ENCODE measurements at regions not wholly inside any gene's neighbourhood (a gene's known extent, or its start where the extent isn't known, plus 50 kb on each side); places are given as distances from the start of the nearest gene placed in this dataset.
"Not testable (repeated sequence)": the region's sequence is repeated elsewhere in the genome, so short reads cannot be mapped to it uniquely, and the experiment has no call there.

DNA sequence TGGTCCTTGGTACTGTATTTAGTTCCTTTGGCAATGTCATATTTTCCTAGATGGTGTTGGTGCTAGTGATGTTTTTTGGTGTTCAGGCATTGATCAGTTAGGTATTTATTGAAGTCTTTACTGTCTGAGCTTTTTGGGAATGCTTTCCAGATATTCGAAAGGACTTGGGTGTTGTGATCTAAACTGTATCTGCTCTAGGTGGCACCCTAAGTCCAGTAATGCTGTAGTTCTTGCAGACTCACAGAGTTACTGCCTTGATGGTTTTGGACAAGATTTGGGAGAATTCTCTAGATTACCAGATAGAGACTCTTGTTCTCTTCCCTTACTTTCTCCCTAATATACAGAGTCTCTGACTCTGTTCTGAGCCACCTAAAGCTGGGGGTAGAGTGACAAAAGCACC, 513.6 kb upstream of the PITX2 start:
- DNase-seq: no peak

DNA sequence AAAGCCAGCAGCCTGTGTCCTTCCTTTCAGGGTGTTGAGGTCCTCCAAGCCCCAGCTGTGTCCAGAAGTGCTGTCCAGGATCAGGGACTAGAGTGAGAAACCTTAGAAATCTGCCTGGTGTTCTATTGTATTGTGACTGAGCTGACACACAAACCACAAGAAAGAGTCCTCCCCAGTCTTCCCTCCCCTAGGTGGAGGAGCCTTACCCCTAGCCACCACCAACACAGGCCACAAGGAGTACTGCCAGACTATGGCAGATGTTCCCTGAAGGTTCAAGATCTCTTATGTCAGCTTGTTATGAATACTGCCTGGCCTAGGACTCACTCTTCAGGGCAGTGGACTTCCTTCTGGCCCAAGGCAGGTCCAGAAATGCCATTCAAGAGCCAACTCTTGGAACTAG, 514.1 kb upstream of the PITX2 start:
- DNase-seq: no peak

DNA sequence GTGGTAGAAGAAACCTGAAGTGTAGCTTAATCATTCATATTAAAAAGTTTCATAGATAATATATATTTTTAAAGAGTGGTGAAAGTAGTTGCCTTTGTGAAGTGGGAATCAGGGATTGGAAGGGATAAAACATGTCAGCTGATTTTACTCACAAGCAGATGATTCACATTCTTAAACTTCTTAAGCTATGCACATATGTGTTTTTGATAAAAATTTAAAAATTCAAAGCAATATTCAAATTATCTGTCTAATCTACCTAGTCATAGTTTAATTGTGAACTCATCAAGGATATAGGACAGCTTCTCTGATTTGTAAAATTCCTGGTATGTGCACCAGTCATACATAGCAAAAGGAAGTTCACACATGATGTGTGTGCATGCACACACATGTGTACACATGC, 520.6 kb upstream of the PITX2 start:
- DNase-seq: no peak

DNA sequence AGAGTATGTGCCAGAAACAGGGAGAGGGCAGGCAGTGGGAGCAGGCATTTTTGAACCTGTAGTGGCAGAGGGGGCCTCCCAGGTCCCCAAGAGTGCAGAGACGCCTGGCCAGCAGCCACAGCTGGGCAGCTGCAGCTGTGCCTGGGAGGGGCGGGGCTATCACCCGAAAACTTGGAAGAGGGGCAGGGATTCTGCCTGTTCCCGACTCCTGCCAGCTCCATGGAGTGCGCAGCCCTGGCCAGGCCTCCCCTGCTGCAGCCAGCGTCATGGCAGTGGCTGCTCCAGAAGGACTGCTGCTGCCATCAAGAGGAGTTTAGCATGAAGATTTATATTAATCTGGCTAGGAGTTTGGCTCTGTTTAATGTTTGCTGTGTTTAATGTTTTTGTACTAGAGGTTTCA, 532.1 kb upstream of the PITX2 start:
- DNase-seq: no peak

DNA sequence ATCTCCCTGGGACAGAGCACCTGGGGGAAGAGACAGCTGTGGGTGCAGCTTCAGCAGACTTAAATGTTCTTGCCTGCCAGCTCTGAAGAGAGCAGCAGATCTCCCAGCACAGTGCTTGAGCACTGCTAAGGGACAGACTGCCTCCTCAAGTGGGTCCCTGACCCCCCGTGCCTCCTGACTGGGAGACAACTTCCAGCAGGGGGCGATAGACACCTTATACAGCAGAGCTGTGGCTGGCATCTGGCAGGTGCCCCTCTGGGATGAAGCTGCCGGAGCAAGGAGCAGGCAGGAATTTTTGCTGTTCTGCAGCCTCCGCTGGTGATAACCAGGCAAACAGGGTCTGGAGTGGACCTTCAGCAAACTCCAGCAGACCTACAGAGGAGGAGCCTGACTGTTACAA, 541.7 kb upstream of the PITX2 start:
- not testable (repeated sequence) for DNase-seq

DNA sequence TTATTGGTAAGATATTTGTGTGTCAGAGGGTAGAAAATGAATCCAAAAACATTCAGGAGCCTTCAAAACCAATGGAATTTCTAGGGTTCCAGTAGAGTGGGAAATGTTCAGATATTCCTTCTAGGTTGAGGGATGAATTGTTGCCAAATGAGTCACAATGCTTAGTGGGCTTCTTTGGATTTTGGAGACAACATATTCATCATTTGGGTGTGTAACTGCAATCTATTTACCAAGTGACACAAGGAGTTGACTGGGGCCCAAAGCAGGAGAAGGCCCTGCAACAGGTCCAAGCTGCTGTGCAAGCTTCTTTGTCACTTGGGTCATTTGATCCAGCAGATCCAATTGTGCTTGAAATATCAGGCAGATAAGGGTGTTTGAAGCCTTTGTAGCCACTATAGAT, 551.5 kb upstream of the PITX2 start:
- DNase-seq: no peak

DNA sequence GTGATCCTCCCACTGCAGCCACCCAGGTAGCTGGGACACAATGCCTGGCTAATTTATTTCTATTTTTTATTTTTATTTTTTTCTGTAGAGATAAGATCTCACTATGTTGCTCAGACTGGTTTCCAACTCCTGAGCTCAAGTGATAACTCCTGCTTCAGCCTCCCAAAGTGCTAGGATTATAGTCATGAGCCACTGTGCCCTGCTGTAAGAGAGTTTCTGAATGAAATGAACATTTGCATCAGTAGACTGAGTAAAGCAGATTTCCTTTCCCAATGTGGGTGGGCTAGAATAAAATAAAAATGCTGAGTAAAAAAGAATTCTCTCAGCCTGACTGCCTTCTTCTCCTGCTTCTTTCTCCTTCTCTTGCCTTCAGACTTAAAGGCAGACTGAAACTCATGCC, 555.4 kb upstream of the PITX2 start:
- DNase-seq: no peak

DNA sequence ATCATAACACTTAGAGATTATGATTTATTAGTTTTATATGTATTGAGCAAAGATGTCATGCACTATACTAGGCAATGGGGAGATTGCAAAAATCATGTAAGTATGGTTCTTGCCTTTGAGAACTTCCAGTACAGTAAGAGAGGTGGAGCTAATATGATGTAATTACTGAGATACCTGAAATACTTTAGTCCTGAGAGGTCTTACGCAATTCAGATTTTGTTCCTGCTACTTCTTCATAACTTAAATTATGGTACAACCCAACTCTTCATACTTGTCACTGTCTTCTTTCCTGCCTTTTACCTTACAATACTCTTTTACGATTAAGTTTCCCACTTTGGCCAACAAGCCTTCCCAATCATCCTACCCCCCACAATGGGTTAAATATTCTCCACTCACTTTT, 564.2 kb upstream of the PITX2 start:
- DNase-seq: no peak

DNA sequence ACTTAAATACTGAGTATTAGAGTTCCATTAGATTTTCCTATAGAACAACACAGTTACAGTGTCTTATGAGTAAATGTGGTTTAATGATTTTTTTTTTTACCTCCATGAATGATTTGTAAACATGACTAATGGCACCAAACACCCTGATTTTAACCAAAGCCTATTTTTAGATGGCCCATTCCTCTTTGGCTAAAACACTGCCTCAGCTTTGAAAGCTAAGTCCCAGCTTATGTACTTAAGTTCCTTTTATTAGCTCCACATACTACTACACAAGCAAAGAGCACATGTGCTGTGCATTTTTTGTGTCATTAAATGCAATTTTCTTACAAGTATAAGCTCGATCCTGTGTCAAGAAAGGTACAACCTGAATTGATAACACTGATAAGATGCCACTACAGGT, 575.6 kb upstream of the PITX2 start:
- no peak for DNase-seq

DNA sequence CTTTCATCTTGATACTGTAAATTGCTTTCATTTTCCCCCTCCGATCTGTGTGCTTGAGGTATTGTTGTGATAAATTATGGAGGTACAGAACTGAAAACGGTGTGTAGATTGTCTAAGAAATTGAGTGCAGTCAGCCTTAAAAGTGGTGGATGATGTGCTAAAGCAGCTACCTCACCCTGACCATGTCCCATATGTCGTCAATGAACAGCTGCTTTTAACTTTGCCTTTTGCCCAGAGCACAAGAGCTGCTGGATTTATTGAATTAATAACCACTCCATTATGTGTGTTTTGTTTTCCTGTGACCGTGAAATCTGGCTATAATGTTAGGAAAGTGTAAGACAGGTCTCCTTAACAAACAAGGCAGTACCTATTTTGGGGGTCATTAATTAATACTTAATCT, 581.9 kb upstream of the PITX2 start:
- no peak for DNase-seq

DNA sequence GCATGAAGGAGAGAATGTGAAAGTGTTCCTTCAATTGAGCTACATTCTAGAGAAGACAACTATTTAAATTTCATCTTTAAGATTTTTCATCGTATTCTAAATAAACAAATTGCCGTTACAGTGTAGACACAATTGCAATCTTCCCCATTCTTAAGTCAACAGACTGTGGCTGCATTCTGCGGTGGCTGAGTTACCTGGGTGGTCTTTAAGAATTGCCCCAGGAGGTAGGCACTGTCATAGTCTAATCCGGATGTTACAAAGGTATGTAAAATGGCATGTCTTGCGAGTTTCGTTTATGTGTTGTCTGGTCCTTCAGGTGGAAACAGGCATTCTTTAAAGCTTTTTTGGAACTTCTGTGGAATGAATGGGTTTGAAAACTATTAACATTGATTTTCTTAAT, 586.1 kb upstream of the PITX2 start:
- no peak for DNase-seq

DNA sequence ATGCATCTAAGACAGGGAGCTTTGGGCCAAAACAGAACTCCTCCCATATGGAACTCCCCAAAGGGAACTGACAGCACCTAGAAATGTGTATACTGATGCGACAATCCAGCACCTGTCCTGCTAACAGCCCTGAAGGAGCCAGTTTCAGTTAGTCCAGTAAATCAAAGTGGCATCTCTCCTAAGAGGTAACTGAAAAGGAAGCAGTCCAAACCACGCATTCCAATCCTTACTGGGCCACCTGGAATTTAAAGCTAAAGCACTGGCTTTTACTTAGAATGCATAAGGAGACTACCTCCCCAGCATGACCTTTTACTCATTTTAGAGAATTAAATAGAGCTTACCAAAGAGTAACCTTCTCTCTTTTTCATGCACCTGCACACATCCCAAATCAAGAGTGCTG, 586.8 kb upstream of the PITX2 start:
- no peak for DNase-seq

DNA sequence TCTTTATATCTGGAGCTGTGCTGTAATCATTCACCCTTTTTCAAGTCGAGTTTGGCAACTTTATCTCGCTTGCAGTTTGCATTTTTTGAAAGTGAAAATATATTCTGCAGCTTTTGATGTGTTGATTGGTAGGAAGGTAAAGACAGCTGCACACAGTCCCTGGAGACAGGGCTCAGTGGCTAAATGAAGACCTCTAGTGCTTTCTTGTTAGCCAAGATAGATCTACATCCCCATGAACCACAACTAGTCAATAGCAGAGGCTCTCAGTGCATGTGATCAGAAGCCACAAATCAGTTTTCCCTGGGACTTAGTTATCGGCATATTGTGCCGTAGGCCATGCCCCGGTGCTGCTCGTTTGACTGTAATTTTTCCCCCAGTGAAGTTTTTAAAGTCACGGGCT, 587.7 kb upstream of the PITX2 start:
- no peak for DNase-seq

DNA sequence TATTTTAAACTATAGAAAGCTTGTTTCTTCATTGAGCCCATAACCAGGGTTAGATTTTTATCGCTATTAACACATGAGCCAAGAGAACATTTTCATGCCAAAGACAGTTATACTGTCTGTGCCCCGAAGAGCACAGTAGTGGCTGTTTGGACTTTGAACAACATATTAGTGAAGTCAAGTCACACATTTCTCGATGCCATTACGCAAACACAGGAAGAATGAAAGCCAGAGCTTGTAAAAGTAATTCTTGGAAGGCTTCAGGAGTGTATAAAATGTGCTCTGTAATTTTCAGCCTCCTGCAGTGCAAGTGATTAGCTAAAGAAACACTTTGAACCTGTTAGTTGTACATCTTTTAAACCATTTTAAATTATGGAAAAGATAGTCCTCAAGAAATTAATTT, 590.7 kb upstream of the PITX2 start:
- no peak for DNase-seq

DNA sequence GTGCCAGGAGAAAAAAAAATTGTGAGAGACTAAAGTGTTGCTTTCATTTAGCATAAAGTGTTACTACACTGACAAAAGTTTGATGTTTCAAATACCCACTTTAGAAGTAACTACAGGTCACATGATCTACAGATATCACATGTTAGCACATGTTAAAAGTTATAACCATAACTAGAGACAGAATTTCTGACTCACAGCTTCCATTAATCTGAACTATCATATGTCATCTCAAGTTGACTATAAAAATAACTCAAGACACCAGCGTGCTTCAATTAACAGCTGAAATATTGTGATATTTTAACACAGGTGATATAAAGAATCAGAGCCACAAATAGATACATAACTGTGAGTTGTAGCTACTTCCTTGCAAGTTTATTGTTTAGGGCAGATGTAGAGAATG, 591.5 kb upstream of the PITX2 start:
- no peak for DNase-seq

DNA sequence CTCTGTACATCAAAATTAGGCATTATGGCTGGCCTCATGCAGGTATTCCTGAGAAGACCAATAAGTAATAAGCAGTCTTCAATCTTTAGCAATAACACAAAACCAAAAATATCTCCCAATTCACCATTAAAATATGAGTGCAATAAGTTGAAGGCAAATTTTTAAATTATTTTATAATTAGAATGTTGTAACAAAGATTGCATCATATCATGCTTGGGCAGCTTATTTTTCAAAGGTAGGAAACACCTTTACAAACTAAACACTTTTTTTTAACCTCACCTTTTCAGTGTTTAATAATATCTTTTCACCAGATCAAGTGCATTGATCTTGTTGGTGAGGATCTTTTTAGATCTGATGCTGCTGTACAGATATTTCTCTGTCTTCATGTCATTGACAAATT, 592.9 kb upstream of the PITX2 start:
- DNase-seq: no peak

DNA sequence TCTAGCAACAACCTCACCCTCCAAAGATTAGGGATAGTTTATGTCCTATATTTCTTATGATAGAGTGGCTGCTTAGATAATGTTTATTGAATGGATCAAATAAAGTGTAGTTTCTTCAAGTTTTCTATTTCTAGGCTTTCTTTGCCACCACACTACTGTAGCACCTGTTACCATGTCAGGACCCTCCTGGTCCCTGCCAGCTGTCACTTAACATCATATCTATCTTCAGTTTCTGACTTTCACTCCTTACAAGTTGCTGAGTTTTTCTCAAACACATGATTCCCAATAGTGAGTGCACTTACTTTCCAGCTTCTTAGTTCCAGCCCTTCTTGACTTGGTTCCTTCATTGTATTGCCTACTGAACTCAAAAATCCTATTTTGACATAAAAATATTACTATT, 593.9 kb upstream of the PITX2 start:
- DNase-seq: no peak

DNA sequence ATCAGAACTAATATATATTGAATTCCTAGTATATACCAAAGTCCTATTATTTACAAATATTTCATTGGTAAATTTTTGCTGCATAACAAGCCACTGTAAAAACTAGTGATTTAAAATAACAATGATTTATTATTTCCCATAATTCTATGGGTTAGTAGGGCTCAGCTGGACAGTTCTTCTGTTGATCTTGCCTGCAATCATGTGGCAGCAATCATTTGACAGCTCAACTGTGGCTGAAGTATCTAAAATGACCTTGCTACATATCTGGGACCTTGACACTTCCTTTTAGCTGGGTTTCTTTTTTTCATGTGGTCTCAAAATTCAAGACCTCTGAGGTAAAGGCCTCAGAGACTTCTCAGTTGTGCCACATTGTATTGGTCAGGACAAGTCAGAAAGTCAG, 598.5 kb upstream of the PITX2 start:
- no peak for DNase-seq

DNA sequence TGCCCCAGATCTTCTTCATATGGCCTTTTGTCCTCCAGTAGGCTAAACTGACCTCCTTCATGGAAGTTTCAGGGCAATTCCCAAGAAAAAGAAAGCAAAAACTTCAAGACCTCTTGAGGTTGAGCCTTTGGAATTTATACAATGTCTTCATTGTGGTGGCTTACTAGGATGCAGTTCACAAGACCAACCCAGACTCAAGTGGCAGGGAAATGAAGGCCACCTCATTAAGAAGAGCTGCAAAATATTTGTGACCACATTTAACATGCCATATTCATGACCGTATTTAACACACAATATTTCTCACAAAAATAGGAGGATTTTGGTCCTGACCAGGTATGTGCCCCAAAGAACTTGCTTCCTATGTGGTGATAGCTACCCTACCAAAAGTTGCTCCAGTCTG, 605.5 kb upstream of the PITX2 start:
- no peak for DNase-seq

DNA sequence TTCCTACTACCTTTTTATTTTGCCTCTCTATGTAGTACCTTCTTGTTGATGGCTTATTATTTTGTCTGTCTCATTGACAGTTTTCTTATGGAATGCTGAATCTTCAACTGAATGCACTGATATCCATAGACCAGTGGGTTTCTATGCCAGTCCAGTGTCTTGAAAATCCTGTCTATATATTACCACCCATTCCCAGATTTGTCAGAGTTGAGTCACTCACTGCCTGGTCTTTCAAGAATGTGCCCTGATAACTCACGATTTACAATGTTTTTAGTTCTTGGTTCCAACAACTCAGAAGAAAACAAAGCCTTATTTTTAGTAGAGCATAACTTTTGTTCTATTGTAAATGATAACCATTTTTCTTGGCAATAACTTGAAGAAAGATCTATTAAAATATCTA, 606.0 kb upstream of the PITX2 start:
- DNase-seq: no peak

DNA sequence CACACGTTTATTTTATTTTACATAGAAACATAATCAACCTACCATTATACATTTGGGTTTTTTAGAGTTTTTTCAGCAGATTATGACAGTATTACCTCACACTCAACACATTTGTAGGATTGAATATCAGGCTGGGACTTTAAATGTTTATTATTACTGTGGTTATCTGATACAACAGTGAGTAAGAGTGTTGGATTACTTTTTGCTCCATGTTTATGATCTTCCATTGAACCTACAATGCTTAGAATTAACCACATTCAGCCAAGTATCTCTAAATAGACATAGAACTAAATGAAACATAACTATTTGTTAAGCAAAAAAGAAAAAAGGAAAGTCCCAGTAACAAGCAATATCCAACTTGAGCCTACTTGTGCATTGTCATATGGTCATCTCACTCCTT, 607.4 kb upstream of the PITX2 start:
- no peak for DNase-seq

DNA sequence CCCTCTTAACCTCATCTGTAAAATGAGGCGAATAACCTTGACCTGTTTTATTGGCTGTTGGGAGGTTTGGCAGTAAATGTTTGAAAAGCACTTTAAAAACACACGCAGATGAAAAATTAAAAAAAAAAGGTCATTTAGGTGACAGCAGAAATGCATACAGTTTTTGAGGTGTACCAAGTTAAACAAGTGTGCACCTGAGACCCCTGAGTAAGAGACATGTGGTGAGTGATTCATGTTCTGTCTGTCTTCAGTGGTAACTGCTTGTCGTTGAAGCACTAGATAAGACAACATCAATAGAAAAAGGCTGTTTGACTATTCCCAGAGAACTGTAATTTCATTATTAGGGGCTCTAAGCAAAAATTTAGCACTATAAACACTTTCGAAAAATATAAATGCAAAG, 608.4 kb upstream of the PITX2 start:
- DNase-seq: no peak

DNA sequence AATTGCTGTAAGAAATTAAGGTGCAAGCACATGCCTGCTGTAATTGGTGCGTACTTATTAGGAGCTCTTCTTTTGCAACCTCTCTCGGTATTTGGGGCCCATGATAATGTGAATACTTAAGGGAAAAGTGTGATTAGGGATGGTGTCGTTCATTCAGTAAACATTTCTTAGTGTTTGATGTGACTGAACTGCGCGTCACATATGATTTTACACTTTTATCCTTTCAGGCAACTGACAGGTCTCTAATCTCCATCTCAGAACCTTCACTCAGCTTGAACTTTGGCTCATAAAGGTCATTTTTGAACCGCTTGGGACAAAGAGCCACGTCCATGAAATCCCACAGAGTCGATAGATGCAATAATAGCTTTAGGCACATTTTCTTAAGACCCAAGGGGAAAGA, 612.1 kb upstream of the PITX2 start:
- DNase-seq: no peak

DNA sequence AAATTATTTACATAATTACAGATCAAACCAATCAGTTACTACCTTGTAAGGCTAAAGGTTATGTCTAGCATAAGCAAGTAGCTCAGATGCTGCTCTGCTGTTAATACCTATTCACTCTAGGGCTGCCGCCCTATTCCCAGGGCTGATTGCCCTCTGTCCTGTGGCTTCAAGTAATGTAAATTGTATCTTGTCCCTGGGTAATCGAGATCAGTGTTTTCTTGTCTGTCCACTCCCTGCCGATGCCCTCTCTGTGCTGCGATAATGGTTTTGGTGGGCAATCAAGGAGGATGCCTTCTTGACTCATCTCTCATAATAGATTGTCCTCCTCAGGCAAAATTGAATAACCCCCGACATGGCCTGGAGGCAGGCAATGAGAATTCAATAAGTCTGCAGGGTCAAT, 641.0 kb upstream of the PITX2 start:
- no peak for DNase-seq

DNA sequence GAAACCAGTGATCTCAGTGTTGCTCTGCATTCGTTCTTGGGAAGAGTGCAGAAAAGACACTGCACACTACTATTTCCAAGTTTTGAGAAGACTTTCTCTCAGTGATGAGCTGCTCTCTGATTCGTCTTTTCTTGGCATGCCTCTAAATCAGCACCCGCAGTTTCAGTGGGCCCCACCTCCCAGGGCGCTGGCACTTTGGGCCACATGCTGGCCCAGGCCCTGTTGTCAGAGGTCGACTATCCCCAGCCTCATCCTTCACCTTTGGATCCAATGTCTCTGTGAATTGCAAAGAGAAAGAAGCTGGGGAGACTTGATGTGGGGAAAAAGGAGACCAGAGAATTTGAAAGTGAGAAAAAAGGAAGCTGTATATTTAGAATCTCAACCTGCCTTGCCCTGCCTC, 644.1 kb upstream of the PITX2 start:
- DNase-seq: no peak

DNA sequence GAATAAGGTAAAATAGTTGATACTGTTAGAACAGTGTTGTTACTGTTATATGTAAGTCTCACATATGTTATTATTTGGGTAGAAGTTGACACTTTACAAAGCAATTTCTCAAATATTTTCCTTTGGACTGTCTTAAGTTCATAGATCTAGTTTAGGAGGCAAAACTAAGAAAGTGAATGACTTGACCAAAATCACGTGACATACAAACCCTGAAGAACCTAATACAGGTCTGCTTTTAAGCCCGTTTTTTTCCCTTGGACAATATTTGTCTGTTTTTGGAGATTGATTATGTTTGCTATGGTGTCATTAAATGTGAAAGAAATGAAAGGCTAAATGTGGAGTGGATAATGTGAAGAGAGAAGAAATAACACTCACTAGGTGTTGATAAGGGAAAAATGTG, 644.9 kb upstream of the PITX2 start:
- no peak for DNase-seq
